ENCODE measurements at regions not wholly inside any gene's neighbourhood (a gene's known extent, or its start where the extent isn't known, plus 50 kb on each side); places are given as distances from the start of the nearest gene placed in this dataset.

DNA sequence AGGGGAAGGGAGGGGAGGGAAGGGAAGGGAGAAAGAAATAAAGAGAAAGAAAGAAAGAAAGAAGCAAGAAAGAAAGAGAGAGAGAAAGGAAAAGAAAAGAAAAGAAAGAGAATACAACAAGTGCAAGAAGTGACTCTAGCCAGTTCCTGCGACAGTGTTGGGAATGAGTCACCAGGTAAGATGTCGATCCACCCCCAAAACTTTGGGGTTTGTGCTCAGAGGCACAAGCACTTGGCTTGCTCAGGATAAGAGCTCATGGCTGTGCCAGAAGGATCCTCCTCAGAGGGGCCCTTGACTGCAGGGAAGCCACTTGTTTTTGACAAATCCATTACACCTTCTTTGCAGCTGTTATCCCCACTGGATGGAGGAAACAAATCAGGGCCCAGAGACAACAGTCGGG, 137.7 kb downstream of the TMEM132E start:
- no peaks in the 10 kb centered on the region for H4K20me1 ChIP-seq (ENCODE audit: insufficient read depth, low read length)
- no peak overlapping the region for H3K27ac ChIP-seq (ENCODE audit: low read depth, low read length)
- no peaks in the 10 kb centered on the region for H3K79me2 ChIP-seq (ENCODE audit: insufficient read depth, low read length)
- no peak for DNase-seq (ENCODE audit: insufficient read length, low spot score, missing footprints)
- no peaks in the 10 kb centered on the region for H3K9me3 ChIP-seq (ENCODE audit: low read depth, low read length)
- H3K4me2 ChIP-seq (ENCODE audit: insufficient read depth, low read length), result no peak overlapping the region
- H3K27me3 ChIP-seq (ENCODE audit: insufficient read depth, low read length), result no peaks in the 10 kb centered on the region
- H3K36me3 ChIP-seq (ENCODE audit: insufficient read depth, low read length), result no peaks in the 10 kb centered on the region
- no peak overlapping the region for H2AFZ ChIP-seq (ENCODE audit: low read length)
- H3K4me1 ChIP-seq (ENCODE audit: insufficient read depth, low read length), result no peaks in the 10 kb centered on the region
- TF ChIP-seq, protein P1, sequence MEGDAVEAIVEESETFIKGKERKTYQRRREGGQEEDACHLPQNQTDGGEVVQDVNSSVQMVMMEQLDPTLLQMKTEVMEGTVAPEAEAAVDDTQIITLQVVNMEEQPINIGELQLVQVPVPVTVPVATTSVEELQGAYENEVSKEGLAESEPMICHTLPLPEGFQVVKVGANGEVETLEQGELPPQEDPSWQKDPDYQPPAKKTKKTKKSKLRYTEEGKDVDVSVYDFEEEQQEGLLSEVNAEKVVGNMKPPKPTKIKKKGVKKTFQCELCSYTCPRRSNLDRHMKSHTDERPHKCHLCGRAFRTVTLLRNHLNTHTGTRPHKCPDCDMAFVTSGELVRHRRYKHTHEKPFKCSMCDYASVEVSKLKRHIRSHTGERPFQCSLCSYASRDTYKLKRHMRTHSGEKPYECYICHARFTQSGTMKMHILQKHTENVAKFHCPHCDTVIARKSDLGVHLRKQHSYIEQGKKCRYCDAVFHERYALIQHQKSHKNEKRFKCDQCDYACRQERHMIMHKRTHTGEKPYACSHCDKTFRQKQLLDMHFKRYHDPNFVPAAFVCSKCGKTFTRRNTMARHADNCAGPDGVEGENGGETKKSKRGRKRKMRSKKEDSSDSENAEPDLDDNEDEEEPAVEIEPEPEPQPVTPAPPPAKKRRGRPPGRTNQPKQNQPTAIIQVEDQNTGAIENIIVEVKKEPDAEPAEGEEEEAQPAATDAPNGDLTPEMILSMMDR (IDR thresholded peaks at IDR 0.05; ENCODE audit: extremely low read depth, low read depth, low read length), result no peak
- no peak overlapping the region for H3K4me3 ChIP-seq (ENCODE audit: insufficient read depth, low read length)

DNA sequence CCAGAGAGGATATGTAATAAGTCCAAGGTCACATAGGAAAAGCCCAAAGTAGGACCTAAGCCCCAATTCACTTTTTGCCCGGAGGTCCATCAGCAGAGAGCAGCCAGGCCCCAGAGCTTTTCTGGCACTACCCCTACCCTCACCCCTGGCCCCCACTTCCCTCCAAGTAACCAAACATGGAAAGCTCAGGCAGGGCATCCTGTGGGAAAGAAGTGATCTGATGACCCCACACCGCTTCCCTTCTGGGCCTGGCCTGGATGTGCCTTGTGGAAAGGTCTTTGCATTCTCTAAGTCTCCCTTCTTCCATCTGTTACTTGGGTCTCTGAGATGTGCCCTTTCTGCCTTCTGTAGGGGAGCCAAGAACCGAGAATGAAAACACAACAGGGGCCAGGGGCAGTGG, 136.9 kb downstream of the TMEM132E start:
- H3K9me3 ChIP-seq (ENCODE audit: low read depth, low read length), result no peaks in the 10 kb centered on the region
- H3K27ac ChIP-seq (ENCODE audit: low read depth, low read length), result no peak overlapping the region
- no peaks in the 10 kb centered on the region for H3K36me3 ChIP-seq (ENCODE audit: insufficient read depth, low read length)
- H4K20me1 ChIP-seq (ENCODE audit: insufficient read depth, low read length), result no peaks in the 10 kb centered on the region
- H3K4me1 ChIP-seq (ENCODE audit: insufficient read depth, low read length), result no peaks in the 10 kb centered on the region
- no peak overlapping the region for H3K4me2 ChIP-seq (ENCODE audit: insufficient read depth, low read length)
- DNase-seq (ENCODE audit: insufficient read length, low spot score, missing footprints), result no peak
- no peak overlapping the region for H2AFZ ChIP-seq (ENCODE audit: low read length)
- H3K27me3 ChIP-seq (ENCODE audit: insufficient read depth, low read length), result no peaks in the 10 kb centered on the region
- TF ChIP-seq, protein P1 (IDR thresholded peaks at IDR 0.05; ENCODE audit: extremely low read depth, low read depth, low read length), result no peak
- no peaks in the 10 kb centered on the region for H3K79me2 ChIP-seq (ENCODE audit: insufficient read depth, low read length)
- no peak overlapping the region for H3K4me3 ChIP-seq (ENCODE audit: insufficient read depth, low read length)

DNA sequence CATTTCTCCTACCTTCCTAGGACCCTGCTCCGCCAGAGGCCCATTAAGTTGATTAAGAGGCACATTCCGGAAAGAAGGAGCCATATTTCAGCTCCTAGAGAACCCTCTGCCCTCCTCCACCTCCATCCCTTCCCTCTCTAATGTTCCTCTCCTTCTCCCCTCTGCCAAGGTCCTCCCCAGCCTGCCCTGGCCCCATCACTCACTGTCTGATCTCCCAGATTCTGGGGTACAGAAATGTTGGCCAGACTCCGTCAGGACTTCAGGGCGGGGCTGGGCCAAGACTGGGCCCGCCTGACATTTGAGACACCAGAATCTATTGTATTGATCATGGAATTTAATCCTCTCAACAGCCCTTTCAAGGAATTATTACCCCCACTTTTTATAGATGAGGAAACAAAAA, 136.1 kb downstream of the TMEM132E start:
- TF ChIP-seq, protein P1 (IDR thresholded peaks at IDR 0.05; ENCODE audit: extremely low read depth, low read depth, low read length), result no peak
- H3K4me1 ChIP-seq (ENCODE audit: insufficient read depth, low read length), result no peaks in the 10 kb centered on the region
- H3K4me3 ChIP-seq (ENCODE audit: insufficient read depth, low read length), result no peak overlapping the region
- H3K36me3 ChIP-seq (ENCODE audit: insufficient read depth, low read length), result no peaks in the 10 kb centered on the region
- no peaks in the 10 kb centered on the region for H3K79me2 ChIP-seq (ENCODE audit: insufficient read depth, low read length)
- DNase-seq (ENCODE audit: insufficient read length, low spot score, missing footprints), result no peak
- no peak overlapping the region for H3K27ac ChIP-seq (ENCODE audit: low read depth, low read length)
- H3K27me3 ChIP-seq (ENCODE audit: insufficient read depth, low read length), result no peaks in the 10 kb centered on the region
- no peaks in the 10 kb centered on the region for H4K20me1 ChIP-seq (ENCODE audit: insufficient read depth, low read length)
- H2AFZ ChIP-seq (ENCODE audit: low read length), result no peak overlapping the region
- H3K9me3 ChIP-seq (ENCODE audit: low read depth, low read length), result no peaks in the 10 kb centered on the region
- no peak overlapping the region for H3K4me2 ChIP-seq (ENCODE audit: insufficient read depth, low read length)

DNA sequence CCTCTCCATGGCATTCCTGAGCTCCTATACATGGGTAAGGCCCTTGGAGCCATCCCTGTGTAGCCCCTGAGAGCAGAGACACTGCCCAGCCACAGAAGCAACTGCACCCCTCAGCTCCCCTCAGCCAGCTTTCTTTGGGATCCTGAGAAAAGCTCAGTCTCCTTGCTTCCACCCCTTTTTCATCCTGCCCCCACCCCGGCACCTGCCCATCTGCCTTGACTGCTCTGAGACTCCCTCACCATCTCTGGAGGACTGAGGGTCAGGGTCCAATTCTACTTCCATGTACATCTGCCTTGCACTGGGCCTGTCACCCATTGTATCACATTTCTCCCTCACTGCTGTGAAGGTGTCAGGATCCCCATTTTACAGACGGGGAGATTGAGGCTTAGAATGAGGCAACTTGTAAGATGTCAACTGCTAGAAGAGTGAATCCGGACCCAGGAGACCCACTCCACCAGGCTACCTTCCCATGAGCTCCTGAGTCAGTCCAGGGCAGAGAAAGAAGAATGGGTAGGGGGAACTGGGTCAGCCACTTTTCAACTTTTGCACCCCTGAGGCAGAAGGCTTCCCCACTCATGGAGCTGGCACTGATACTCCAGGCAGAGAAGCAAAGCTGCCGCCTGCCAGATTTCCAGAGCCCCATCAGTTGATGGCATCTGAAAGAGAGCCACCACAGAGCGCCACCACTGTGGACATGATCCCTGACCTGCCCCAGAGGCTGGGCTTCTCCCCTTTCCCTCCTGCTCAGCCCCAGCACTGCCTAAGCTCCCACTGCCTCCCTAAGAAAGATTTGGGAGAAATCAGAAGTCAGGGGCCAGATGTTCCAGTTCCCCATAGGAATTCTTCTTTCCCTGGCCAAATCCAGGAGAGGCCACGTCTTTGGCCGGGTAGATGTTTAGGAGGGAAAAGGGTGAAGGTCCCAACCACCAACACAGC, 135.4 kb downstream of the TMEM132E start:
- DNase-seq (ENCODE audit: insufficient read length, low spot score, missing footprints), result no peak
- Histone ChIP-seq H2AFZ (ENCODE audit: low read length) (no peak overlapping the region), H3K4me2 (ENCODE audit: insufficient read depth, low read length) (no peak overlapping the region), H3K79me2 (ENCODE audit: insufficient read depth, low read length) (no peaks in the 10 kb centered on the region), H3K9me3 (ENCODE audit: low read depth, low read length) (no peaks in the 10 kb centered on the region), H4K20me1 (ENCODE audit: insufficient read depth, low read length) (no peaks in the 10 kb centered on the region), H3K27ac (ENCODE audit: low read depth, low read length) (no peak overlapping the region), H3K27me3 (ENCODE audit: insufficient read depth, low read length) (no peaks in the 10 kb centered on the region), H3K4me3 (ENCODE audit: insufficient read depth, low read length) (no peak overlapping the region), H3K4me1 (ENCODE audit: insufficient read depth, low read length) (no peaks in the 10 kb centered on the region), H3K36me3 (ENCODE audit: insufficient read depth, low read length) (no peaks in the 10 kb centered on the region)
- TF ChIP-seq, protein P1 (IDR thresholded peaks at IDR 0.05; ENCODE audit: extremely low read depth, low read depth, low read length), result no peak

Data from osteoblast (primary cell).